ENCODE measurements at regions not wholly inside any gene's neighbourhood (a gene's known extent, or its start where the extent isn't known, plus 50 kb on each side); places are given as distances from the start of the nearest gene placed in this dataset.

GRCh38 chr21:38183961-38184360 lies 72.8 kb upstream of the KCNJ15 start:
- 8% methylated on average over 1 of the region's 1 CpG for WGBS
- Histone ChIP-seq H3K36me3 (ENCODE audit: control insufficient read depth in 2 of 2, insufficient read depth in 2 of 2, low read length in 1 of 2) (no peaks in the 10 kb centered on the region), H3K27ac (ENCODE audit: low read depth in 1 of 2, low read length in 1 of 2) (no peak overlapping the region), H3K27me3 (ENCODE audit: control insufficient read depth in 2 of 2, insufficient read depth in 1 of 2, low read length in 1 of 2) (no peaks in the 10 kb centered on the region), H3K4me3 (ENCODE audit: low read length in 2 of 2) (no peak overlapping the region), H3K9me3 (ENCODE audit: control insufficient read depth in 2 of 2, insufficient read depth in 1 of 2, low read length in 1 of 2) (no peaks in the 10 kb centered on the region), H3K4me1 (ENCODE audit: control insufficient read depth in 2 of 2, insufficient read depth in 2 of 2, low read length in 2 of 2) (no peaks in the 10 kb centered on the region)
- no peak for DNase-seq (ENCODE audit: low read depth in 6 of 9, low spot score in 9 of 9)

DNA sequence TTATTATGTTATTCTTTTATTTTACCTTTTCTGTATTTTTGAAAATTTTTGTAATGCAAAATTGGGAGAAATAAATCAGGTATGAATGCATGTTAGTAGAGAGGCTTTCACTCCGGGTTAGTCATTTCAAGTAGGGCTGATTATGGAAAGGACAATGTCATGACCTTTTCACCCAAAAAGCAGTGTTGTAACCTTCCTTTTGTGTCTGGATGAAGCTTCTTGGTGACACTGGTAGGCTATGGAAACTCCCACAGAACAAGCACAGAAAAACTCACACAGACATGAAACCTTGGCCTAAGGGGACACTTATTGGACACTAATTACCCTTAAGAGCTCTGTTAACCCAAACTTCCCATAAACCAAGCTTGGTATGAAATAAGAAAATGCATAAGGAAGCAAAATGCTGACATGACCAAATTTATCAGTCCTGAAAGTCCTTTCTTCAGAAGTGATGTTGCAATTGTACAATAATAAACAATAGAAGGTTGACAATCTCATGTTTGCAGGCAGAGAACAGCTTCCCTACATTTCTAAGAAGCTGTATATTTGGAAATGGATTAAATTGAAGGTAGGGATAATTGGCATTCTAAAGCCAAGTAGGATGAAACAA lies 70.0 kb upstream of the KCNJ15 start:
- Histone ChIP-seq H3K27me3 (ENCODE audit: control insufficient read depth in 2 of 2, insufficient read depth in 1 of 2, low read length in 1 of 2) (no peaks in the 10 kb centered on the region), H3K9me3 (ENCODE audit: control insufficient read depth in 2 of 2, insufficient read depth in 1 of 2, low read length in 1 of 2) (no peaks in the 10 kb centered on the region), H3K4me1 (ENCODE audit: control insufficient read depth in 2 of 2, insufficient read depth in 2 of 2, low read length in 2 of 2) (no peaks in the 10 kb centered on the region), H3K27ac (ENCODE audit: low read depth in 1 of 2, low read length in 1 of 2) (no peak overlapping the region), H3K4me3 (ENCODE audit: low read length in 2 of 2) (no peak overlapping the region), H3K36me3 (ENCODE audit: control insufficient read depth in 2 of 2, insufficient read depth in 2 of 2, low read length in 1 of 2) (no peaks in the 10 kb centered on the region)
- 95% methylated on average over 1 of the region's 1 CpG for WGBS
- DNase-seq (ENCODE audit: low read depth in 6 of 9, low spot score in 9 of 9): no peak

DNA sequence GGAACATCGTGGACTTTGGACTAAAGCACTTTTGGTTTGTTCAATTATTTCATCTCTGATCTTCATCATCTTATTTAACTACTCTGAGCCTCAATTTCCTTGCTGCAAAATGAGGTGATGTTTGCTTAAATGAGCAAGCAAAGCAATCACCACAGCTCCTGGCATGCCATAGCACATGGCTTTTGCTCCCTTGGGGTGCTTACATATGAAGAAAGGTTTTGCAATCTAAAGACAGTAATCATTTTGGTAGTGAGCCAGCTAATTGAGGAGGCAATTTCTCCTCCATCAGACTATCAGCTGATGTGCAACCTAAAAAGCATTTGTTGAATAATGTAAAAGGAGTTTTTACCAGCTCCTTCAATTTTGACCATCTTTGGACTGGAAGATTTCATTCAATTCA lies 68.8 kb upstream of the KCNJ15 start:
- WGBS: 95% methylated on average over 1 of the region's 1 CpG
- H3K27me3 ChIP-seq (ENCODE audit: control insufficient read depth in 2 of 2, insufficient read depth in 1 of 2, low read length in 1 of 2): no peaks in the 10 kb centered on the region
- no peak overlapping the region for H3K4me3 ChIP-seq (ENCODE audit: low read length in 2 of 2)
- no peak overlapping the region for H3K27ac ChIP-seq (ENCODE audit: low read depth in 1 of 2, low read length in 1 of 2)
- H3K9me3 ChIP-seq (ENCODE audit: control insufficient read depth in 2 of 2, insufficient read depth in 1 of 2, low read length in 1 of 2): no peaks in the 10 kb centered on the region
- no peaks in the 10 kb centered on the region for H3K4me1 ChIP-seq (ENCODE audit: control insufficient read depth in 2 of 2, insufficient read depth in 2 of 2, low read length in 2 of 2)
- no peak for DNase-seq (ENCODE audit: low read depth in 6 of 9, low spot score in 9 of 9)
- H3K36me3 ChIP-seq (ENCODE audit: control insufficient read depth in 2 of 2, insufficient read depth in 2 of 2, low read length in 1 of 2): no peaks in the 10 kb centered on the region

DNA sequence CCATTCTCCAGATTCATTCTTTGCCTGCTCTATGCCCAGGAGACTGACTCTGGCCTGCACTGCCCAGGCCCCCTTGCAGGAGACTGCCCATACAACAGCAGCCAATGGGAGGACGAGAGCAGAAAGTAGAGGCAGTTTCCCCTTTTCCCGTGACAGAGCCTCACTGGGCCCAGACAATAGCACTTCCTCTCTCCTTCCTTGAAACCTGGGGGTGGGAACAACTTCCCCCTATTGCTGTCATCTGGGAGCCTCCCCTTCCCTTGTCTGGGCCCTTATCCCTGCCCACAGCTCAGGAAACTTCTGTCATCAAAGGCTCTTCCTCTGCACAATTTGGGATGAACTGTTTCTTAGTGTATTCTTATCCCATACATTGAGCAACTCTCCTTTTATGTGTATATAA lies 60.8 kb upstream of the KCNJ15 start:
- no peak for DNase-seq (ENCODE audit: low read depth in 6 of 9, low spot score in 9 of 9)
- H3K36me3 ChIP-seq (ENCODE audit: control insufficient read depth in 2 of 2, insufficient read depth in 2 of 2, low read length in 1 of 2): no peaks in the 10 kb centered on the region
- no peaks in the 10 kb centered on the region for H3K4me1 ChIP-seq (ENCODE audit: control insufficient read depth in 2 of 2, insufficient read depth in 2 of 2, low read length in 2 of 2)
- H3K9me3 ChIP-seq (ENCODE audit: control insufficient read depth in 2 of 2, insufficient read depth in 1 of 2, low read length in 1 of 2): peaks cover 0 to 1% of the 10 kb centered on the region in 2 donors
- no peak overlapping the region for H3K4me3 ChIP-seq (ENCODE audit: low read length in 2 of 2)
- H3K27me3 ChIP-seq (ENCODE audit: control insufficient read depth in 2 of 2, insufficient read depth in 1 of 2, low read length in 1 of 2): no peaks in the 10 kb centered on the region
- no peak overlapping the region for H3K27ac ChIP-seq (ENCODE audit: low read depth in 1 of 2, low read length in 1 of 2)
- WGBS: 89% methylated on average over 2 of the region's 2 CpGs

DNA sequence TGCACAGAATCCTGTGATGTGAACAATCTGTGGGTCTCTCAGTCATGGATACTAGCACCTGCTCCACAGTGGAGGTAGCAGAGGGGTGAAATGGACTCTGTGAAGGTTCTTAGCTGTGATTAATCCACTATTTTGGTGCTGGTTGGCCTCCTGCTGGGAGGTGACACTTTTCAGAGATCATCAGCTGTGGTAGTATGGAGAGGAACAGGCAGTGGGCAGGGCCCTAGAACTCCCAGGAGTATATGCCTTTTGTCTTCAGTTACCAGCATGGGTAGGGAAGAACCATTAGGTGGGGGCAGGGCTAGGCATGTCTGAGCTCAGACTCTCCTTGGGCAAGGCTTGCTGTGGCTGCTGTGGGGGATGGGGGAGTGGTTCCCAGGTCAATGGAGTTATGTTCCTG lies 54.0 kb upstream of the KCNJ15 start:
- H3K27ac ChIP-seq (ENCODE audit: low read depth in 1 of 2, low read length in 1 of 2): no peak overlapping the region
- H3K4me3 ChIP-seq (ENCODE audit: low read length in 2 of 2): no peak overlapping the region
- no peaks in the 10 kb centered on the region for H3K36me3 ChIP-seq (ENCODE audit: control insufficient read depth in 2 of 2, insufficient read depth in 2 of 2, low read length in 1 of 2)
- peaks cover 0 to 2% of the 10 kb centered on the region in 2 donors for H3K27me3 ChIP-seq (ENCODE audit: control insufficient read depth in 2 of 2, insufficient read depth in 1 of 2, low read length in 1 of 2)
- DNase-seq (ENCODE audit: low read depth in 6 of 9, low spot score in 9 of 9): no peak
- H3K4me1 ChIP-seq (ENCODE audit: control insufficient read depth in 2 of 2, insufficient read depth in 2 of 2, low read length in 2 of 2): no peaks in the 10 kb centered on the region
- H3K9me3 ChIP-seq (ENCODE audit: control insufficient read depth in 2 of 2, insufficient read depth in 1 of 2, low read length in 1 of 2): no peaks in the 10 kb centered on the region

- peaks cover 0 to 2% of the 10 kb centered on the region in 2 donors for H3K27me3 ChIP-seq (ENCODE audit: control insufficient read depth in 2 of 2, insufficient read depth in 1 of 2, low read length in 1 of 2)
- 95% methylated on average over 7 of the region's 7 CpGs for WGBS
- H3K36me3 ChIP-seq (ENCODE audit: control insufficient read depth in 2 of 2, insufficient read depth in 2 of 2, low read length in 1 of 2): no peaks in the 10 kb centered on the region
- no peaks in the 10 kb centered on the region for H3K4me1 ChIP-seq (ENCODE audit: control insufficient read depth in 2 of 2, insufficient read depth in 2 of 2, low read length in 2 of 2)
- DNase-seq (ENCODE audit: low read depth in 6 of 9, low spot score in 9 of 9): no peak
- no peak overlapping the region for H3K27ac ChIP-seq (ENCODE audit: low read depth in 1 of 2, low read length in 1 of 2)
- no peaks in the 10 kb centered on the region for H3K9me3 ChIP-seq (ENCODE audit: control insufficient read depth in 2 of 2, insufficient read depth in 1 of 2, low read length in 1 of 2)
- H3K4me3 ChIP-seq (ENCODE audit: low read length in 2 of 2): no peak overlapping the region
These were observed 53.6 kb upstream of the KCNJ15 start for GRCh38 chr21:38203229-38203628.

DNA sequence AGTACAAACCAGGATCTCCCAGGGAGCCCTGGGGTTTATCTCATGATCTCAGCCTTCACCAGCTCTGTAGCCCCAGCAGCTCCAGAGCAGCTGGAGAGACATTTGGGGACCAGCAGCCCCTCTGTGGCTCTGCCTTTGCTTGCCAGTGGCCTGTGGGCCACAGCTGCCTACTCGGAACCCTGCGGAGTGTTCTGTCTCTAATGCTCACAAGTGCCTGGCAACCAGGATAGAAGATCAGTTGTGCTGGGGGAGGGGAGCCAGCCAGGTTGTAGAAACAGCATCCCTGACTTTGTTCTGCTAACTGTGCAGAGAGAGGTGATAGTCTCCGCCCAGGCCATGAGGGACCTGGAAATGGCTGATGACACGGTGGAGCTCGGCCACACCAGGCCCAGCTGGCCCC lies 50.9 kb upstream of the KCNJ15 start:
- peaks cover 0 to 2% of the 10 kb centered on the region in 2 donors for H3K27me3 ChIP-seq (ENCODE audit: control insufficient read depth in 2 of 2, insufficient read depth in 1 of 2, low read length in 1 of 2)
- DNase-seq (ENCODE audit: low read depth in 6 of 9, low spot score in 9 of 9): no peak
- H3K9me3 ChIP-seq (ENCODE audit: control insufficient read depth in 2 of 2, insufficient read depth in 1 of 2, low read length in 1 of 2): no peaks in the 10 kb centered on the region
- 97% methylated on average over 5 of the region's 5 CpGs for WGBS
- H3K36me3 ChIP-seq (ENCODE audit: control insufficient read depth in 2 of 2, insufficient read depth in 2 of 2, low read length in 1 of 2): no peaks in the 10 kb centered on the region
- no peaks in the 10 kb centered on the region for H3K4me1 ChIP-seq (ENCODE audit: control insufficient read depth in 2 of 2, insufficient read depth in 2 of 2, low read length in 2 of 2)
- no peak overlapping the region for H3K4me3 ChIP-seq (ENCODE audit: low read length in 2 of 2)
- no peak overlapping the region for H3K27ac ChIP-seq (ENCODE audit: low read depth in 1 of 2, low read length in 1 of 2)

- H3K27ac ChIP-seq (ENCODE audit: low read depth in 1 of 2, low read length in 1 of 2): no peak overlapping the region
- H3K4me1 ChIP-seq (ENCODE audit: control insufficient read depth in 2 of 2, insufficient read depth in 2 of 2, low read length in 2 of 2): no peaks in the 10 kb centered on the region
- H3K4me3 ChIP-seq (ENCODE audit: low read length in 2 of 2): no peak overlapping the region
- DNase-seq (ENCODE audit: low read depth in 6 of 9, low spot score in 9 of 9): no peak
- no peaks in the 10 kb centered on the region for H3K36me3 ChIP-seq (ENCODE audit: control insufficient read depth in 2 of 2, insufficient read depth in 2 of 2, low read length in 1 of 2)
- 97% methylated on average over 10 of the region's 10 CpGs for WGBS
- no peaks in the 10 kb centered on the region for H3K9me3 ChIP-seq (ENCODE audit: control insufficient read depth in 2 of 2, insufficient read depth in 1 of 2, low read length in 1 of 2)
- peaks cover 0 to 2% of the 10 kb centered on the region in 2 donors for H3K27me3 ChIP-seq (ENCODE audit: control insufficient read depth in 2 of 2, insufficient read depth in 1 of 2, low read length in 1 of 2)
These were observed 50.1 kb upstream of the KCNJ15 start for GRCh38 chr21:38206646-38207045.
